ENCODE measurements at regions not wholly inside any gene's neighbourhood (a gene's known extent, or its start where the extent isn't known, plus 50 kb on each side); places are given as distances from the start of the nearest gene placed in this dataset.

- TF ChIP-seq POLR2A (IDR thresholded peaks at IDR 0.05; ENCODE audit: low read depth, low read length) (no peak), CTCF (conservative IDR thresholded peaks at IDR 0.05; ENCODE audit: low read depth, low read length) (no peak), RCOR1 (IDR thresholded peaks at IDR 0.05; ENCODE audit: insufficient replicate concordance, low read length) (no peak), ELK1 (IDR thresholded peaks at IDR 0.05; ENCODE audit: borderline replicate concordance, low read depth, low read length) (no peak)
Measured at GRCh38 chr14:71296184-71296583, 388.9 kb downstream of the PCNX1 start.
